ENCODE measurements at regions not wholly inside any gene's neighbourhood (a gene's known extent, or its start where the extent isn't known, plus 50 kb on each side); places are given as distances from the start of the nearest gene placed in this dataset.
"Not testable (repeated sequence)": the region's sequence is repeated elsewhere in the genome, so short reads cannot be mapped to it uniquely, and the experiment has no call there.

GRCh38 chr1:120357046-120357445, 57.8 kb upstream of the NBPF8 start:
- not testable (repeated sequence) for H3K4me3 ChIP-seq (ENCODE audit: control insufficient read depth, low read depth, low read length)
- DNase-seq (ENCODE audit: low read depth), result peak; percentile 43

DNA sequence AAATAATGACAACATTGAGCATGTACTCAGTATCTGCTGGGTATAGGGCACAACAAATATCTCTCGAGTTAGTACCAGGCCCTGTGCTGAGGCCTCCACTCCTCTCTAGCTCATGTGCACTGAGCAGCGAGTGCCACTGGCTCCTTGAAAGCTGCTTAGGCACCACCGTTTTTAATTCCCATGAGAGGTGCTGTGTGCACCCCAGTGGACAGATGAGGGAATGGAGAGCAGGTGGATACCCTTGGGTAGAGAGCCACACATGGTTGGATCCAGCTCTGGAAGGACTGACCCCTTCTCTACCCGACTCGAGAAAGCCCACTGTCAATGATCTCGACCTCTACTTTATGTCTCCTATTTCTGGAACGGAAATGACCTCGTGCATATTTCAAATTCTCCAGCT, 58.7 kb upstream of the NBPF8 start:
- H3K4me3 ChIP-seq (ENCODE audit: control insufficient read depth, low read depth, low read length), result not testable (repeated sequence)
- DNase-seq (ENCODE audit: low read depth), result peak; percentile 16

DNA sequence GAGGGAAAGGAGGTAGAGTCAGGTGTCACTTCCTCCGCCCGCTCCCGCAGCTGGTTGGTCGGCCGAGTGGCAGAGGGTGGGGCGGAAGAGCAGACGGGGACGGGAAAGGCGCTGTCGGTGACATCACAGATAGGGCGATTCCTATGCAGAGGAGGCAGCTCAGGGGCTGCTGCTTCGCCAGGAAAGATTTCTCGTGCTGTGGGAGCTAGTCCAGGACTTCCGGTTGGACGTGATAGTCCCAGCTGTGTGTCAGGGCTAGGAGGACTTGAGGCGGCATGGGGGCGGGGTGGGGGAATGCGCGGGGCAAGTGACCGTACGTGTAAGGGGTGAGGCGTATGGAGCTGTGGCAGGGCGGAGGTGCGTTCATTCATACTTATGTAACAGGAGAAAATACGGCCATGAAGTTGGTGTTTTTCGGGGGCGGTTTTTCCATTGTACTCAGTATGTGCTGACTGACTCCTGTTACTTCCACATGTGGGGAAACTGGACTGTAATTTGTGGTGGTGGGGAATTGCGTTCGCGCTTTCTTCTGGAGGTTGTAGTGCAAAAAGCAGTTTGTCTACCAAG, 60.1 kb upstream of the NBPF8 start:
- DNase-seq (ENCODE audit: low read depth), result peak; percentile 65

DNA sequence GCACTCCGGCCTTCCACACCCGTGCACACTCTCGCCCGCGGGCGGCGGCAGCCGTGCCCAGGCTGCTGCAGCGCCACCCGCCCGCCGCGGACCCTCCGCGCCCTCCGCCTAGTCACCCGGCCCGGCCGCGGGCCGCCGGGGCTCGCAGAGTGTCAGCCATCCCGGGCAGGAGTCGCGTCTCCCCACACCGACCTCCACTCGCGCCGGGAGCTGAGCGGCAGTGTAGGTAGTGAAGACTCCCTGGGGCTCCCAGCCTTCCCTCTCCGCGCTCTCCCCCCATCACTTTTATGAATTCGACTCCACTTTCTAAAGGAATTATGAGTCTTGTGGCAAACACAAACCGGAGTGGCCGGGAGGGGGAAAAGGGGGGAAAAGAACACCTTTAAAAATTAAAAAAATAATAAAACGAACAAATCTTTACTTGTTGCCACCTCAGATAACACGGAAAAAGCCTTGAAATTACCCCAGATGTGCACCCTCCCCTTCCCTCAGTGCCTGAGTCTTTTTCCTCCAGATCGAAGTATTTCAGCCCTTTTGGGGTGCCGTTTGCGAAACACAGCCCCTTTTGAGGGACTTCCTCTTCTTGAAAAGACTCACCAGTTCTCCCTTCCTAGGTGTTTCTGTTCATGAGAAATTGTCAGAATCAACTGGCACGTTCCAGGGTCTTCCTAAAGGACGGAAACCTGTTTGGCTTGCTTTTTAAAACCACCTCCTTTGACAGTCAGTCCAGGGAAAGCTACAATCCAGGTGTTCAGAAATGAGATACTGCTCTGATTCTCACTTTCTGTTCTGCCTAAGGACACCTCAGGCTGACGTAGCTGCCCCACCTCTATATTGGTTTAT, 72.4 kb upstream of the NBPF8 start:
- DNase-seq (ENCODE audit: low read depth); H3K4me3 ChIP-seq (ENCODE audit: control insufficient read depth, low read depth, low read length): not testable (repeated sequence)

More for the DNA sequence above, 60.1 kb upstream of the NBPF8 start:
- peak overlapping the region; percentile 27 for H3K4me3 ChIP-seq (ENCODE audit: control insufficient read depth, low read depth, low read length)

DNA sequence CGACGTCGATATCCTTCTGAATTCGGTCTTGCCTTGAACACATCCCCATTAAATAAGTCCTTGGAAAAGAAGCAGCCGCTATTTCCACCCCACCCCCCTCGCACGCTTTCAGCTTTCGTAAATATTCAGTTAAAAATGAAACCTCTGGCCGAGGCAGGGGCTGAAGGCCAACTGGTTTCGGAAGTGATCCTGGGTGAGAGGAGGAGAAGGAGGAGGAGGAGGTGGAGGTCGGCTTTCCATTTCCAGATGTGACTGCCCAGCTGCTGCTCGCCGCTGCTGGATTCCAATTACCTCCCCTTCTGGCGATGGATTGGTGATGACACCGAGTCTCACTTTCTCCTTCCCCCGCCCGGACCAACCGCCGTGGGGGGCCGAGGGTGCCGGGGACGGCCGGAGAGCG, 73.1 kb upstream of the NBPF8 start:
- DNase-seq (ENCODE audit: low read depth), result peak; percentile 47
- H3K4me3 ChIP-seq (ENCODE audit: control insufficient read depth, low read depth, low read length), result peak overlapping the region; percentile 44

- not testable (repeated sequence) for DNase-seq (ENCODE audit: low read depth)
- H3K4me3 ChIP-seq (ENCODE audit: control insufficient read depth, low read depth, low read length), result peak overlapping the region; percentile 44
Observed at GRCh38 chr1:120340838-120341751, 73.7 kb upstream of the NBPF8 start.

GRCh38 chr1:120315738-120316137, 99.1 kb upstream of the NBPF8 start:
- H3K4me3 ChIP-seq (ENCODE audit: control insufficient read depth, low read depth, low read length); DNase-seq (ENCODE audit: low read depth): not testable (repeated sequence)

DNA sequence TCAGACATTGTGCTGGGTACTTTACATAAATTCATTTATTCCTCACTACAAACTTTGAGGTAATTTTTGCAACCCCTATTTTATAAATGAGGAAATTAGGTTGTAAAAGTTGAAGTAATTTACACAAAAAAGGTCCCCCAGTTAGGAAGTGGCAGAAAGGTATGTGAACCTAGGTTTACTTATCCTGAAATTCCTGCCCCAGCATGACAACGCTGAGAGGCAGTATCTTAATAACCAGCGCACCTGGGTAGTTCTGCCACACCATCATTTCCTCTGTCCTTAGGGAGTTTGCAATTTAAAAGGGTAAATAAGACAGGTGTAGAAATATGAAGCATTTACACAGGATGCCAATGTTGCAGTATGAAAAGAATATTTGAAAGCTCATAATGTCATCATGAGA, 102.9 kb upstream of the NBPF8 start:
- not testable (repeated sequence) for DNase-seq (ENCODE audit: low read depth); H3K4me3 ChIP-seq (ENCODE audit: control insufficient read depth, low read depth, low read length)

GRCh38 chr1:120308940-120309578, 105.8 kb upstream of the NBPF8 start:
- H3K4me3 ChIP-seq (ENCODE audit: control insufficient read depth, low read depth, low read length); DNase-seq (ENCODE audit: low read depth): not testable (repeated sequence)

DNA sequence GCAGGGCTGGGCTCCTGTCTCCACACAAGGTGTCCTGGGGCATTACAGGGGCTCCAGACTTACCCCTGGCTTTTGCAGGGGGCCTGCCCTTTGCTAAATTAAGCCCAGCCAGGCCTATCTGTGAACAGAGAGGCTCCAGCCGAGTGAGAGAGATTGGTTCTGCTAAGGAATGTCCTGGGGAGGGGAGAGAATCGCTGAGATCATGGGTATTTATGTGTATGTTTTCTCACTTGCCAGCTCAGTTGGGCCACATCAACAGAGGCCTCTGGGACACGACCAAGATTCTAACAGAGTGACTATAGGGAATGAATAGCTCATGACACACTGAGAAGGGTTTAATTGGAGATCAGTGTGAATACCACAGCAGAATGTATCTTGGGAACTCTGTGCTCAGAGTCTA, 109.8 kb upstream of the NBPF8 start:
- not testable (repeated sequence) for H3K4me3 ChIP-seq (ENCODE audit: control insufficient read depth, low read depth, low read length); DNase-seq (ENCODE audit: low read depth)

DNA sequence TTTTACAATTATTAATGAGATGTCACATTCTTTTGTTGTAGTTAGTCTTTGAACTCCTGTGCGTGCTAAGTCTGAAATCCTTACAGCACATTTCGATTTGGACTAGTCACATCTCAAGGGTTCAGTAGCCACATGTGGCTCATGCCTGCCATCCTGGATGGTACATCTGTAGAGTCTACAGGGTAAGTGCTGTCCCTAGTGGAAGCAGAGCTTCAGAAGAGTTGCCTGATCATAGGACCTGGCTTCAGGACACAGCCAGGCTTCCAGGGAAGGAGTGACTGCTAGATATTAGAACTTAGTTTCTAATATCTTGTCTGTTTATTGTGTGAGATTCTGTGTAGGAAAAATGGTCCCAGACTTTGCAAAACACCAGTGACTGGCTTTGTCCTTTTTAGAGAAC, 110.5 kb upstream of the NBPF8 start:
- not testable (repeated sequence) for DNase-seq (ENCODE audit: low read depth); H3K4me3 ChIP-seq (ENCODE audit: control insufficient read depth, low read depth, low read length)

DNA sequence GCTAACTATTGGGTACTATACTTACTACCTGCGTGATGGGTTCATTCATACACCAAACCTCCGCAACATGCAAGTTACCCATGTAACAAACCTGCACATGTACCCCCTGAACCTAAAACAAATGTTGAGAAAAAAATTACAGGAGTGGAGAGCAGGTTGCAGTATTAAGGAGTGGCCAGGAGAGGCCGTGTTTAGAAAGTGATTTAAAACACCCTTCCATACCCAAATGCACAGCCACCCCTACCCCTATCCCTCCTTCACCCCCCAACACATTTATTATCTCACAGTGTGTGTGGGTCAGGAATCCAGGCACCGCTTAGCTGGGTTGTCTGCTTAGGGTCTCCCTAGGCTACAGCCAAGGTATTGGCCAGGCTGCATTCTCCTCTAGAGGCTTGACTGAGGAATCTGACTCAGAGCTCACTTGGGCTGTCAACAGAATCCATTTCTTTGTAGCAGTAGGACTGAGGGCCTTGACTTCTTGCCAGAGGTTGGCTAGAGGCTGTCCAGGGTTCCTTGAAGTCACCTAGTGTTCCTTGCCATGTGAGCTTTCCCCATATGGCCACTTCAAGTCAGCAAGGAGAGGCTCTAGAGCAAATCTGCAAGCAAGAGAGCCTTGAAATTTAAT, 115.3 kb upstream of the NBPF8 start:
- not testable (repeated sequence) for DNase-seq (ENCODE audit: low read depth)

GRCh38 chr1:120298487-120298886, 116.3 kb upstream of the NBPF8 start:
- DNase-seq (ENCODE audit: low read depth); H3K4me3 ChIP-seq (ENCODE audit: control insufficient read depth, low read depth, low read length): not testable (repeated sequence)

More for the DNA sequence above, 115.3 kb upstream of the NBPF8 start:
- H3K4me3 ChIP-seq (ENCODE audit: control insufficient read depth, low read depth, low read length), result not testable (repeated sequence)

GRCh38 chr1:120297345-120297953, 117.4 kb upstream of the NBPF8 start:
- not testable (repeated sequence) for H3K4me3 ChIP-seq (ENCODE audit: control insufficient read depth, low read depth, low read length); DNase-seq (ENCODE audit: low read depth)

DNA sequence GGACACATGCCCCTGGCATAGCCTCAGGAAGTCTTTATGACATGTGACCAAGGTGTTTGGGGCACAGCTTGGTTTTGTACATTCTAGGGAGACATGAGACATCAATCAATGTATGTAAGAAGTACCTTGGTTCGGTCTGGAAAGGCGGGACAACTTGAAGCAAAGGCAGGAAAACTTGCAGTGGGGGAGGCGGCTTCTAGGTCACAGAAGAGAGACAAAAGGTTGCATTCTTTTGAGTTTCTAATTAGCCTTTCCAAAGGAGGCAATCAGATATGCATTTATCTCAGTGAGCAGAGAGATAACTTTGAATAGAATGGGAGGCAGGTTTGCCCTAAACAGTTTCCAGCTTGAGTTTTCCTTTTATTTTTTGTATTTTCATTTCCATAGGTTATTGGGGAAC, 113.8 kb upstream of the SEC22B start:
- not testable (repeated sequence) for H3K4me3 ChIP-seq (ENCODE audit: control insufficient read depth, low read depth, low read length); DNase-seq (ENCODE audit: low read depth)

DNA sequence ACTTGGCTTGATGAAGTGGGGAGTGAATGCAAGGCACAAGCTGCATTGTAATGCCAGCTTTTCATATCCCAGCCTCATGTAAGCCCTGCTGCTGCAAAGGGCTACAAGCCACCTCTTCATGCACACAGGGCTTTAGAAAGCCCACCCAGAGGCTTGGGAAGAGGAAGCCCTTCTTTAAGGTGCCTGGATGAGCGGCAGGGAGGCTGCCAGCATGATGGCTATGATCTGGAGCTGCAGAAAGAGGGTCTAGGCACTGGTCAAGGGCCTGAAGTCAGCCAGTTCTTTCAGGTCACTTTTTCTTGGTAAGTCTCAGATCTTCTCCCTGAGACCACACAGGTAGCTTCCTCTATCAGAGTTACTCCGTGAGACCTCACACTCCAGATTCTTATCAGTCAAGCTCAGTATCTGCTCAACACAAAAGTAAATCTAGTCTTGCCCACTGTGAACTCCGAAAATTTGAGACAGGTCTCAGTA, 113.3 kb upstream of the SEC22B start:
- not testable (repeated sequence) for DNase-seq (ENCODE audit: low read depth); H3K4me3 ChIP-seq (ENCODE audit: control insufficient read depth, low read depth, low read length)

DNA sequence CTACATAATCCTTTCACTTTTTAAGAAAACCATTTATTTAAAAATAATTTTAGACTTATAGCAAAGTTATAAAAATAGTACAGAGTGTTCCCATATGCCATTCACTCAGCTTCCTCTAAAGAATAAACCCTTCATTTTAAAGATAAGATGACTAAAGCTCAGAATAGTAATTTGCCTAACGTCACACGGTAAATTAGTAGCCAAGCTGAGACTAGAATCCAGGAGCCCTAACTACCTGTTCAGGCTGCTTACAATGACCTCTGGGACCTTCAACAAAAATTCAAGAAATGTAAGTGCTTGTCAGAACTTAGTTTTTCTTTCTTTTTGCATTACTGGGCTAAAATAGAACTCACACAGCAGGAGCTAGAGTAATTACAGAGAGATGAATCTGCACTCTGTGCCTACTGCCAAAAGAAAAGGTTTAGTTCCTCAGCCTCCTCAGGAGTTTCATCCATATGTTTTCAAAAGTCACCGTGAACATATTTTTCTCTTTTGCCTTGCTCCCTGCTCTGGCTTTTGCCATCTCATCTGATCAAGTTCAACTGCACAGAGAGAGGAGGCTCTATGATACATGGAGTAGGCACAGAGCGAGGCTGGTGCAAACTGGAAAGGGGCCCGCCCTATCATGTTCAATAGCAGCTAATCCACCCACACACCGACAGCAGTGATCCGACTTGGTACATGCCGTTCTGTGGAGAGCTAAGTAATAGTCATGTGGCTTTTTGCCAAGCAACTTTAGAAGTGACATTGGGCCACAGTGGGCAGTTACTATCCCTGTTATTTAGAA, 112.7 kb upstream of the SEC22B start:
- not testable (repeated sequence) for H3K4me3 ChIP-seq (ENCODE audit: control insufficient read depth, low read depth, low read length); DNase-seq (ENCODE audit: low read depth)

All from fibroblast of mammary gland (primary cell).